ENCODE measurements at regions not wholly inside any gene's neighbourhood (a gene's known extent, or its start where the extent isn't known, plus 50 kb on each side); places are given as distances from the start of the nearest gene placed in this dataset.

DNA sequence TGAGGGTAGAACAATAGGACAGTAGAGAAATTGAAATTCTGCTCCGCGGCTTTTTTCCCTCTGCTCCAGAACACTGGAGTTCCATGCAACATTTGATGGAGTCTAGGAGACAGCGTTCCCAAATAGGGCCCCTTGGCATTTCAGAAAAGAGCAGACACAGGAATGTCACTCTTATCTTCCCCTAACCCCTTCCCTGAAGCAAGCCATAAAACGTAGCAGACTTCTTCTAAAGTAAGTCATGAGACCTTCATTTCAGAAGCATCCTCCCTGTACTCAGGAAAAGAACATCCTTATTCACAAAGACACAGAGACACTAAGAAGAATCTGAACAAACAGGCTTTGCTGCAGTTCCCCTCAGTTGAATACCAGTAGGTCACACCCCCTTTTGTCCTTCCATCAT, 296.1 kb upstream of the SOX9 start:
- Histone ChIP-seq H2AFZ (replicated peaks; ENCODE audit: low read length, poor library complexity) (no peak overlapping the region), H3K23ac (ENCODE audit: low read depth, low read length) (no peak overlapping the region), H3K9me3 (ENCODE audit: control insufficient read depth, insufficient read depth, low read length) (no peaks in the 10 kb centered on the region), H2AK5ac (ENCODE audit: low read depth, low read length) (no peak overlapping the region), H3K9ac (ENCODE audit: low read depth, low read length) (no peak overlapping the region), H3K4me1 (ENCODE audit: control insufficient read depth, insufficient read depth, low read length) (no peaks in the 10 kb centered on the region; the same call in 1 of the 2 replicates), H3K79me1 (ENCODE audit: low read depth in 1 of 2, low read length in 2 of 2) (no peaks in the 10 kb centered on the region), H4K20me1 (ENCODE audit: insufficient read depth, low read length) (no peaks in the 10 kb centered on the region), H3K56ac (ENCODE audit: extremely low read depth, insufficient read depth, low read length) (no peak overlapping the region), H2AK9ac (replicated peaks; ENCODE audit: low read depth, low read length, poor library complexity) (no peak overlapping the region), H3K27me3 (ENCODE audit: control insufficient read depth, insufficient read depth, low read length) (peaks cover 3% of the 10 kb centered on the region; the same call in 1 of the 2 replicates), H3K4me3 (ENCODE audit: insufficient read depth, low read depth, low read length) (no peak overlapping the region), H2BK20ac (ENCODE audit: low read depth, low read length) (no peak overlapping the region), H3K4me2 (ENCODE audit: low read depth, low read length) (no peak overlapping the region), H3K4ac (ENCODE audit: low read depth, low read length) (no peak overlapping the region), H2BK120ac (ENCODE audit: low read depth, low read length) (no peak overlapping the region), H3K9me1 (ENCODE audit: insufficient read depth, low read length) (no peaks in the 10 kb centered on the region), H4K8ac (ENCODE audit: low read depth in 2 of 2, low read length in 2 of 2) (no peak overlapping the region), H3K18ac (ENCODE audit: low read depth, low read length) (no peak overlapping the region), H3K36me3 (ENCODE audit: control insufficient read depth, insufficient read depth, low read length) (no peaks in the 10 kb centered on the region), H3K14ac (replicated peaks; ENCODE audit: low read depth, low read length) (no peak overlapping the region), H4K91ac (ENCODE audit: insufficient read depth, low read depth, low read length) (no peak overlapping the region), H4K5ac (ENCODE audit: low read depth, low read length) (no peak overlapping the region), H3K27ac (ENCODE audit: insufficient read depth, low read length) (no peak overlapping the region), H2BK5ac (ENCODE audit: low read depth, low read length, poor library complexity, severe bottlenecking) (no peak overlapping the region), H2BK15ac (ENCODE audit: low read depth, low read length) (no peak overlapping the region)
- ChIA-PET POLR2A (ENCODE audit: unreplicated experiment) (no interaction called here), CTCF (interaction anchor here (0.9 kb wide), 1 partner anchor 107 kb away, joined by 3 read pairs; no protein-coding TSS in a partner anchor)
- no peak for DNase-seq
- intact Hi-C loops (cut with micrococcal nuclease) (no loop called here), in situ Hi-C loops (cut with MboI; ENCODE audit: low sequenced_read_pairs) (no loop called here), dilution Hi-C loops (cut with HindIII; ENCODE audit: low sequenced_read_pairs, unreplicated experiment) (no loop called here)
- WGBS, 2 experiments (ENCODE audit: extremely low coverage in 2 of 2, insufficient read length in 1 of 2) = no CpG with 5 or more reads among the region's 4 CpGs
- TF ChIP-seq BHLHE40 (IDR thresholded peaks at IDR 0.05; ENCODE audit: low read depth, low read length) (no peak), POLR2A (IDR thresholded peaks at IDR 0.05; ENCODE audit: low read depth, low read length) (no peak), RFX5 (IDR thresholded peaks at IDR 0.05; ENCODE audit: low read depth, low read length) (no peak), MAZ (IDR thresholded peaks at IDR 0.05; ENCODE audit: borderline replicate concordance, low read depth, low read length) (no peak), FOS (IDR thresholded peaks at IDR 0.05; ENCODE audit: low read depth, low read length) (no peak), NFE2L2 (IDR thresholded peaks at IDR 0.05; ENCODE audit: low read depth, low read length) (no peak), MXI1 (IDR thresholded peaks at IDR 0.05; ENCODE audit: borderline replicate concordance, low read depth, low read length) (no peak), SMC3 (IDR thresholded peaks at IDR 0.05; ENCODE audit: low read depth, low read length) (no peak), CHD1 (IDR thresholded peaks at IDR 0.05; ENCODE audit: low read depth, low read length) (no peak), CEBPB (IDR thresholded peaks at IDR 0.05; ENCODE audit: low read depth, low read length) (no peak), MAFK (IDR thresholded peaks at IDR 0.05; ENCODE audit: low read depth, low read length) (no peak), RAD21 (IDR thresholded peaks at IDR 0.05; ENCODE audit: low read length) (no peak), RCOR1 (IDR thresholded peaks at IDR 0.05; ENCODE audit: insufficient replicate concordance, low read length) (no peak)
- TF ChIP-seq, protein P1, sequence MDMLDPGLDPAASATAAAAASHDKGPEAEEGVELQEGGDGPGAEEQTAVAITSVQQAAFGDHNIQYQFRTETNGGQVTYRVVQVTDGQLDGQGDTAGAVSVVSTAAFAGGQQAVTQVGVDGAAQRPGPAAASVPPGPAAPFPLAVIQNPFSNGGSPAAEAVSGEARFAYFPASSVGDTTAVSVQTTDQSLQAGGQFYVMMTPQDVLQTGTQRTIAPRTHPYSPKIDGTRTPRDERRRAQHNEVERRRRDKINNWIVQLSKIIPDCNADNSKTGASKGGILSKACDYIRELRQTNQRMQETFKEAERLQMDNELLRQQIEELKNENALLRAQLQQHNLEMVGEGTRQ (IDR thresholded peaks at IDR 0.05; ENCODE audit: low read depth, low read length) = no peak
- TF ChIP-seq, protein P2, sequence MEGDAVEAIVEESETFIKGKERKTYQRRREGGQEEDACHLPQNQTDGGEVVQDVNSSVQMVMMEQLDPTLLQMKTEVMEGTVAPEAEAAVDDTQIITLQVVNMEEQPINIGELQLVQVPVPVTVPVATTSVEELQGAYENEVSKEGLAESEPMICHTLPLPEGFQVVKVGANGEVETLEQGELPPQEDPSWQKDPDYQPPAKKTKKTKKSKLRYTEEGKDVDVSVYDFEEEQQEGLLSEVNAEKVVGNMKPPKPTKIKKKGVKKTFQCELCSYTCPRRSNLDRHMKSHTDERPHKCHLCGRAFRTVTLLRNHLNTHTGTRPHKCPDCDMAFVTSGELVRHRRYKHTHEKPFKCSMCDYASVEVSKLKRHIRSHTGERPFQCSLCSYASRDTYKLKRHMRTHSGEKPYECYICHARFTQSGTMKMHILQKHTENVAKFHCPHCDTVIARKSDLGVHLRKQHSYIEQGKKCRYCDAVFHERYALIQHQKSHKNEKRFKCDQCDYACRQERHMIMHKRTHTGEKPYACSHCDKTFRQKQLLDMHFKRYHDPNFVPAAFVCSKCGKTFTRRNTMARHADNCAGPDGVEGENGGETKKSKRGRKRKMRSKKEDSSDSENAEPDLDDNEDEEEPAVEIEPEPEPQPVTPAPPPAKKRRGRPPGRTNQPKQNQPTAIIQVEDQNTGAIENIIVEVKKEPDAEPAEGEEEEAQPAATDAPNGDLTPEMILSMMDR (conservative IDR thresholded peaks at IDR 0.05; ENCODE audit: low read depth, low read length) = no peak
- TF ChIP-seq, protein P3, sequence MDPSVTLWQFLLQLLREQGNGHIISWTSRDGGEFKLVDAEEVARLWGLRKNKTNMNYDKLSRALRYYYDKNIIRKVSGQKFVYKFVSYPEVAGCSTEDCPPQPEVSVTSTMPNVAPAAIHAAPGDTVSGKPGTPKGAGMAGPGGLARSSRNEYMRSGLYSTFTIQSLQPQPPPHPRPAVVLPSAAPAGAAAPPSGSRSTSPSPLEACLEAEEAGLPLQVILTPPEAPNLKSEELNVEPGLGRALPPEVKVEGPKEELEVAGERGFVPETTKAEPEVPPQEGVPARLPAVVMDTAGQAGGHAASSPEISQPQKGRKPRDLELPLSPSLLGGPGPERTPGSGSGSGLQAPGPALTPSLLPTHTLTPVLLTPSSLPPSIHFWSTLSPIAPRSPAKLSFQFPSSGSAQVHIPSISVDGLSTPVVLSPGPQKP (IDR thresholded peaks at IDR 0.05; ENCODE audit: borderline replicate concordance, low read depth, low read length) = no peak
- no peak for ATAC-seq (ENCODE audit: low read depth)
- BruUV-seq (replicated peaks) = no TSS peak

Data from IMR-90 (cell line).